ENCODE measurements at regions not wholly inside any gene's neighbourhood (a gene's known extent, or its start where the extent isn't known, plus 50 kb on each side); places are given as distances from the start of the nearest gene placed in this dataset.

- intact Hi-C loops (cut with micrococcal nuclease), result no loop called here
- ATAC-seq (no peak), DNase-seq (no peak)
- H3K9me3 Mint-ChIP-seq, result no peaks in the 10 kb centered on the region
- H3K4me3 Mint-ChIP-seq, result no peak overlapping the region
- no peak for TF ChIP-seq CTCF (IDR thresholded peaks at IDR 0.05)
- ChIA-PET CTCF (no interaction called here), POLR2A (no interaction called here)
- no peak overlapping the region for H3K27ac Mint-ChIP-seq
- H3K27me3 Mint-ChIP-seq, result peaks cover 2% of the 10 kb centered on the region
- no peaks in the 10 kb centered on the region for H3K36me3 Mint-ChIP-seq (ENCODE audit: low read depth)
- H3K4me1 Mint-ChIP-seq (ENCODE audit: low read depth), result no peaks in the 10 kb centered on the region
These were observed 488.1 kb upstream of the PAPPA start for GRCh38 chr9:115665519-115665918.

- Mint-ChIP-seq H3K27me3 (no peaks in the 10 kb centered on the region), H3K36me3 (ENCODE audit: low read depth) (no peaks in the 10 kb centered on the region), H3K27ac (no peak overlapping the region), H3K4me1 (ENCODE audit: low read depth) (no peaks in the 10 kb centered on the region), H3K4me3 (no peak overlapping the region), H3K9me3 (no peaks in the 10 kb centered on the region)
- TF ChIP-seq CTCF (IDR thresholded peaks at IDR 0.05), result no peak
- ATAC-seq, result no peak
- no peak for DNase-seq
- intact Hi-C loops (cut with micrococcal nuclease), result no loop called here
- ChIA-PET CTCF (interaction anchor here (1.4 kb wide), 1 partner anchor 75 kb away, joined by 4 read pairs; no protein-coding TSS in a partner anchor), POLR2A (no interaction called here)
These were observed 485.1 kb upstream of the PAPPA start for GRCh38 chr9:115668521-115668920.

- intact Hi-C loops (cut with micrococcal nuclease), result no loop called here
- POLR2A ChIA-PET, result no interaction called here
- H3K27ac Mint-ChIP-seq, result no peak overlapping the region
These were observed 482.2 kb upstream of the PAPPA start for GRCh38 chr9:115671236-115671962.

GRCh38 chr9:115671963-115672305 lies 481.7 kb upstream of the PAPPA start:
- Mint-ChIP-seq H3K4me1 (ENCODE audit: low read depth) (no peaks in the 10 kb centered on the region), H3K4me3 (no peak overlapping the region), H3K27ac (no peak overlapping the region), H3K36me3 (ENCODE audit: low read depth) (no peaks in the 10 kb centered on the region), H3K27me3 (no peaks in the 10 kb centered on the region), H3K9me3 (peaks cover 1% of the 10 kb centered on the region)
- TF ChIP-seq CTCF (IDR thresholded peaks at IDR 0.05), result no peak
- no peak for ATAC-seq
- CTCF ChIA-PET, result no interaction called here
- intact Hi-C loops (cut with micrococcal nuclease), result no loop called here
- no peak for DNase-seq
- POLR2A ChIA-PET, result no interaction called here

More at GRCh38 chr9:115671236-115671962, 482.2 kb upstream of the PAPPA start:
- H3K4me3 Mint-ChIP-seq, result no peak overlapping the region
- no peak for TF ChIP-seq CTCF (IDR thresholded peaks at IDR 0.05)
- CTCF ChIA-PET, result no interaction called here
- H3K9me3 Mint-ChIP-seq, result no peaks in the 10 kb centered on the region
- no peaks in the 10 kb centered on the region for H3K4me1 Mint-ChIP-seq (ENCODE audit: low read depth)
- H3K27me3 Mint-ChIP-seq, result no peaks in the 10 kb centered on the region
- H3K36me3 Mint-ChIP-seq (ENCODE audit: low read depth), result no peaks in the 10 kb centered on the region
- ATAC-seq, result no peak
- DNase-seq, result no peak

- ChIA-PET CTCF (no interaction called here), POLR2A (no interaction called here)
- ATAC-seq (no peak), DNase-seq (no peak)
- no peaks in the 10 kb centered on the region for H3K4me1 Mint-ChIP-seq (ENCODE audit: low read depth)
- H3K27ac Mint-ChIP-seq, result no peak overlapping the region
- H3K36me3 Mint-ChIP-seq (ENCODE audit: low read depth), result no peaks in the 10 kb centered on the region
- no peak for TF ChIP-seq CTCF (IDR thresholded peaks at IDR 0.05)
- intact Hi-C loops (cut with micrococcal nuclease), result no loop called here
- H3K4me3 Mint-ChIP-seq, result no peak overlapping the region
- peaks cover 1% of the 10 kb centered on the region for H3K9me3 Mint-ChIP-seq
- no peaks in the 10 kb centered on the region for H3K27me3 Mint-ChIP-seq
These were observed 480.9 kb upstream of the PAPPA start for GRCh38 chr9:115672477-115673316.

Data from activated CD8-positive, alpha-beta T cell treated with anti-CD3 and anti-CD28 coated beads for 36 hours (primary cell).